ENCODE measurements at regions not wholly inside any gene's neighbourhood (a gene's known extent, or its start where the extent isn't known, plus 50 kb on each side); places are given as distances from the start of the nearest gene placed in this dataset.

GRCh38 chr22:49562685-49563249 is 264.9 kb downstream of the BRD1 start:
- H3K27ac ChIP-seq: no peak overlapping the region
- no peaks in the 10 kb centered on the region for H3K27me3 ChIP-seq (replicated peaks; ENCODE audit: insufficient read depth)
- no peaks in the 10 kb centered on the region for H3K9me3 ChIP-seq
- TF ChIP-seq, protein P1, sequence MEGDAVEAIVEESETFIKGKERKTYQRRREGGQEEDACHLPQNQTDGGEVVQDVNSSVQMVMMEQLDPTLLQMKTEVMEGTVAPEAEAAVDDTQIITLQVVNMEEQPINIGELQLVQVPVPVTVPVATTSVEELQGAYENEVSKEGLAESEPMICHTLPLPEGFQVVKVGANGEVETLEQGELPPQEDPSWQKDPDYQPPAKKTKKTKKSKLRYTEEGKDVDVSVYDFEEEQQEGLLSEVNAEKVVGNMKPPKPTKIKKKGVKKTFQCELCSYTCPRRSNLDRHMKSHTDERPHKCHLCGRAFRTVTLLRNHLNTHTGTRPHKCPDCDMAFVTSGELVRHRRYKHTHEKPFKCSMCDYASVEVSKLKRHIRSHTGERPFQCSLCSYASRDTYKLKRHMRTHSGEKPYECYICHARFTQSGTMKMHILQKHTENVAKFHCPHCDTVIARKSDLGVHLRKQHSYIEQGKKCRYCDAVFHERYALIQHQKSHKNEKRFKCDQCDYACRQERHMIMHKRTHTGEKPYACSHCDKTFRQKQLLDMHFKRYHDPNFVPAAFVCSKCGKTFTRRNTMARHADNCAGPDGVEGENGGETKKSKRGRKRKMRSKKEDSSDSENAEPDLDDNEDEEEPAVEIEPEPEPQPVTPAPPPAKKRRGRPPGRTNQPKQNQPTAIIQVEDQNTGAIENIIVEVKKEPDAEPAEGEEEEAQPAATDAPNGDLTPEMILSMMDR (IDR thresholded peaks at IDR 0.05): no peak
- DNase-seq (ENCODE audit: low spot score) (no peak), ATAC-seq (ENCODE audit: insufficient number of reproducible peaks, low FRiP score, low read depth) (no peak)
- H3K4me3 ChIP-seq: no peak overlapping the region
- no peaks in the 10 kb centered on the region for H3K4me1 ChIP-seq (ENCODE audit: control insufficient read depth in 1 of 2, low read depth in 2 of 2)
- H3K36me3 ChIP-seq: no peaks in the 10 kb centered on the region

DNA sequence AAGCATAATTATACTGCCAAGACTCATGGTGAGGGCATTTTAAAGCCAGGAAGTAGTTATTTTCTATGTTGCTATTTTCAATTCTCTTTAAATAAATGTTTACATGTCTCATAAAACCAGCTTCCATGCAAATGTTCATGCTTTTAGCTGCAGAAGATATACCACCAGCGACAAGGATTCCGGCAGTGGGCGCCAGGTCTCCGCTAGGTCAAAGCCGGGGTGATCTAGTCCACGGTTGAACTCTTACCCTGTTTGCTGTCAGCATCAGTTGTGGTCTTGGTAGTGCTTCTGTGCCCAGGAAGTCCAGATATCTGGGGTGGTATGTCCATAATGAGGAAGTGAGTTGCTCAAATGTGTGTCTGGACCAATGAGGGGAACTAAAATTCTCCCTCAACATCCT is 265.7 kb downstream of the BRD1 start:
- no peak for ATAC-seq (ENCODE audit: insufficient number of reproducible peaks, low FRiP score, low read depth)
- H3K27me3 ChIP-seq (replicated peaks; ENCODE audit: insufficient read depth): no peaks in the 10 kb centered on the region
- H3K27ac ChIP-seq: no peak overlapping the region
- H3K4me1 ChIP-seq (ENCODE audit: control insufficient read depth in 1 of 2, low read depth in 2 of 2): no peaks in the 10 kb centered on the region
- H3K9me3 ChIP-seq: no peaks in the 10 kb centered on the region
- H3K36me3 ChIP-seq: no peaks in the 10 kb centered on the region
- H3K4me3 ChIP-seq: no peak overlapping the region
- TF ChIP-seq, protein P1 (IDR thresholded peaks at IDR 0.05): no peak
- no peak for DNase-seq (ENCODE audit: low spot score)

- DNase-seq (ENCODE audit: low spot score) (no peak), ATAC-seq (ENCODE audit: insufficient number of reproducible peaks, low FRiP score, low read depth) (no peak)
- Histone ChIP-seq H3K9me3 (no peaks in the 10 kb centered on the region), H3K4me3 (no peak overlapping the region), H3K36me3 (no peaks in the 10 kb centered on the region), H3K27me3 (replicated peaks; ENCODE audit: insufficient read depth) (no peaks in the 10 kb centered on the region), H3K27ac (no peak overlapping the region), H3K4me1 (ENCODE audit: control insufficient read depth in 1 of 2, low read depth in 2 of 2) (no peaks in the 10 kb centered on the region)
- TF ChIP-seq, protein P1 (IDR thresholded peaks at IDR 0.05): no peak
Measured at GRCh38 chr22:49561338-49561737, 266.3 kb downstream of the BRD1 start.

- no peaks in the 10 kb centered on the region for H3K27me3 ChIP-seq (replicated peaks; ENCODE audit: insufficient read depth)
- ATAC-seq (ENCODE audit: insufficient number of reproducible peaks, low FRiP score, low read depth): no peak
- no peaks in the 10 kb centered on the region for H3K36me3 ChIP-seq
- no peak overlapping the region for H3K27ac ChIP-seq
- H3K4me1 ChIP-seq (ENCODE audit: control insufficient read depth in 1 of 2, low read depth in 2 of 2): no peaks in the 10 kb centered on the region
- TF ChIP-seq, protein P1 (IDR thresholded peaks at IDR 0.05): no peak
- H3K4me3 ChIP-seq: no peak overlapping the region
- peaks cover 6% of the 10 kb centered on the region for H3K9me3 ChIP-seq
- DNase-seq (ENCODE audit: low spot score): no peak
Measured at GRCh38 chr22:49555526-49555925, 272.1 kb downstream of the BRD1 start.

- Histone ChIP-seq H3K27ac (no peak overlapping the region), H3K27me3 (replicated peaks; ENCODE audit: insufficient read depth) (no peaks in the 10 kb centered on the region), H3K9me3 (peaks cover 6% of the 10 kb centered on the region), H3K4me3 (no peak overlapping the region), H3K36me3 (no peaks in the 10 kb centered on the region), H3K4me1 (ENCODE audit: control insufficient read depth in 1 of 2, low read depth in 2 of 2) (no peaks in the 10 kb centered on the region)
- no peak for ATAC-seq (ENCODE audit: insufficient number of reproducible peaks, low FRiP score, low read depth)
- TF ChIP-seq, protein P1 (IDR thresholded peaks at IDR 0.05): no peak
- no peak for DNase-seq (ENCODE audit: low spot score)
Measured at GRCh38 chr22:49554741-49555140, 272.9 kb downstream of the BRD1 start.
